ENCODE measurements at regions not wholly inside any gene's neighbourhood (a gene's known extent, or its start where the extent isn't known, plus 50 kb on each side); places are given as distances from the start of the nearest gene placed in this dataset.

- H3K4me3 ChIP-seq (replicated peaks in 1 of 4; ENCODE audit: control extremely low read depth in 1 of 4, insufficient read depth in 1 of 4, low read depth in 3 of 4, low read length in 4 of 4), result no peak overlapping the region
- DNase-seq (ENCODE audit: low read depth in 2 of 2), result no peak
- no peak overlapping the region for H3K9ac ChIP-seq (ENCODE audit: insufficient read depth, low read length)
- H3K27me3 ChIP-seq (ENCODE audit: control insufficient read depth, insufficient read depth, low read length), result peaks cover 3% of the 10 kb centered on the region
- no peaks in the 10 kb centered on the region for H3K36me3 ChIP-seq (ENCODE audit: control insufficient read depth, insufficient read depth, low read length)
- H3K27ac ChIP-seq (ENCODE audit: insufficient read depth, low read length), result no peak overlapping the region
- TF ChIP-seq CTCF (conservative IDR thresholded peaks at IDR 0.05 in 1 of 2, IDR thresholded peaks at IDR 0.05 in 1 of 2; ENCODE audit: low read depth in 1 of 2, low read length in 2 of 2), result no peak
- TF ChIP-seq EZH2 (IDR thresholded peaks at IDR 0.05; ENCODE audit: low read length, missing control alignments), result no peak
- H2AFZ ChIP-seq (ENCODE audit: low read length), result no peak overlapping the region
- no peaks in the 10 kb centered on the region for H3K79me2 ChIP-seq (ENCODE audit: control insufficient read depth, insufficient read depth, low read length)
- no peak overlapping the region for H3K4me2 ChIP-seq (ENCODE audit: extremely low read depth, insufficient read depth, low read length)
- H3K9me3 ChIP-seq (ENCODE audit: control insufficient read depth, insufficient read depth, low read depth, low read length), result no peaks in the 10 kb centered on the region
- no peaks in the 10 kb centered on the region for H4K20me1 ChIP-seq (ENCODE audit: control insufficient read depth, extremely low read depth, insufficient read depth, low read length)
- peaks cover 2% of the 10 kb centered on the region for H3K4me1 ChIP-seq (ENCODE audit: control insufficient read depth, extremely low read depth, insufficient read depth, low read length)
Measured at GRCh38 chr13:48161530-48162179, 66.8 kb upstream of the MED4 start.

- Histone ChIP-seq H3K4me3 (replicated peaks in 1 of 4; ENCODE audit: control extremely low read depth in 1 of 4, insufficient read depth in 1 of 4, low read depth in 3 of 4, low read length in 4 of 4) (no peak overlapping the region), H3K9me3 (ENCODE audit: control insufficient read depth, insufficient read depth, low read depth, low read length) (no peaks in the 10 kb centered on the region), H3K36me3 (ENCODE audit: control insufficient read depth, insufficient read depth, low read length) (no peaks in the 10 kb centered on the region), H3K79me2 (ENCODE audit: control insufficient read depth, insufficient read depth, low read length) (no peaks in the 10 kb centered on the region), H3K4me2 (ENCODE audit: extremely low read depth, insufficient read depth, low read length) (peak overlapping the region; percentile 23), H3K9ac (ENCODE audit: insufficient read depth, low read length) (no peak overlapping the region), H3K27me3 (ENCODE audit: control insufficient read depth, insufficient read depth, low read length) (no peaks in the 10 kb centered on the region), H4K20me1 (ENCODE audit: control insufficient read depth, extremely low read depth, insufficient read depth, low read length) (no peaks in the 10 kb centered on the region), H3K4me1 (ENCODE audit: control insufficient read depth, extremely low read depth, insufficient read depth, low read length) (peaks cover 2% of the 10 kb centered on the region), H2AFZ (ENCODE audit: low read length) (no peak overlapping the region), H3K27ac (ENCODE audit: insufficient read depth, low read length) (no peak overlapping the region)
- DNase-seq (ENCODE audit: low read depth in 2 of 2), result peak in 1 of 2 donors; percentile 55
- no peak for TF ChIP-seq CTCF (conservative IDR thresholded peaks at IDR 0.05 in 1 of 2, IDR thresholded peaks at IDR 0.05 in 1 of 2; ENCODE audit: low read depth in 1 of 2, low read length in 2 of 2)
- no peak for TF ChIP-seq EZH2 (IDR thresholded peaks at IDR 0.05; ENCODE audit: low read length, missing control alignments)
Measured at GRCh38 chr13:48160606-48161278, 65.8 kb upstream of the MED4 start.

GRCh38 chr13:48159826-48160225 is 64.9 kb upstream of the MED4 start:
- Histone ChIP-seq H3K27me3 (ENCODE audit: control insufficient read depth, insufficient read depth, low read length) (no peaks in the 10 kb centered on the region), H3K4me1 (ENCODE audit: control insufficient read depth, extremely low read depth, insufficient read depth, low read length) (peaks cover 2% of the 10 kb centered on the region), H3K79me2 (ENCODE audit: control insufficient read depth, insufficient read depth, low read length) (no peaks in the 10 kb centered on the region), H2AFZ (ENCODE audit: low read length) (no peak overlapping the region), H4K20me1 (ENCODE audit: control insufficient read depth, extremely low read depth, insufficient read depth, low read length) (no peaks in the 10 kb centered on the region), H3K27ac (ENCODE audit: insufficient read depth, low read length) (no peak overlapping the region), H3K9ac (ENCODE audit: insufficient read depth, low read length) (no peak overlapping the region), H3K36me3 (ENCODE audit: control insufficient read depth, insufficient read depth, low read length) (no peaks in the 10 kb centered on the region), H3K9me3 (ENCODE audit: control insufficient read depth, insufficient read depth, low read depth, low read length) (no peaks in the 10 kb centered on the region), H3K4me3 (replicated peaks in 1 of 4; ENCODE audit: control extremely low read depth in 1 of 4, insufficient read depth in 1 of 4, low read depth in 3 of 4, low read length in 4 of 4) (no peak overlapping the region), H3K4me2 (ENCODE audit: extremely low read depth, insufficient read depth, low read length) (no peak overlapping the region)
- DNase-seq (ENCODE audit: low read depth in 2 of 2), result peak in 1 of 2 donors; percentile 53
- TF ChIP-seq CTCF (conservative IDR thresholded peaks at IDR 0.05 in 1 of 2, IDR thresholded peaks at IDR 0.05 in 1 of 2; ENCODE audit: low read depth in 1 of 2, low read length in 2 of 2) (no peak), EZH2 (IDR thresholded peaks at IDR 0.05; ENCODE audit: low read length, missing control alignments) (no peak)

Measured in fibroblast of lung (primary cell).